SW480 (cell line): ENCODE measurements at regions not wholly inside any gene's neighbourhood (a gene's known extent, or its start where the extent isn't known, plus 50 kb on each side); places are given as distances from the start of the nearest gene placed in this dataset.
"Not testable (repeated sequence)": the region's sequence is repeated elsewhere in the genome, so short reads cannot be mapped to it uniquely, and the experiment has no call there.

ENCODE experiments used
- DNase-seq: peaks from one replicate; pipeline ENCODE4 v3.0.0-alpha.2; 2016; ENCODE audit warnings: low spot score

GRCh38 chr10:3932597-3933375 is 147.8 kb upstream of the KLF6 start:
- no peak for DNase-seq

DNA sequence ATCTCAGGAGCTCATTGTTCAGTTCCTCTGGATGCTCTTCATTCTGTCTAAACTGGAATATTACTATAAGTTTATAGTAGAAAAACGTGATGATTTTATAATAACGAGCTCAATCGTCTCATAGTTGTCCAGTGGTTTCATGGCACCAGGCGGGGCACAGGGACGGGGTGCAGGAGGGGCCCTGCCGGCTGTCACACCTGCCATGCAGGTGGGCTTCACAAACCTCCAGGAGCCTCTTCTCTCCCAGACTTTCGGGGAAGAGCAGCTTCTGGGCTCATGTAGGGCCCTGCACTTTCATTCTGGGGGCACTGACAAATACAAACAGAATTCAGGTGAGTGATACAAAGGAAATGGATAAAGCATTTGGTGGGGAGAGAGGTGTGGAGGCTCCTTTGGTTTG is 146.9 kb upstream of the KLF6 start:
- DNase-seq, result no peak

GRCh38 chr10:3931224-3931623 is 146.2 kb upstream of the KLF6 start:
- no peak for DNase-seq

- no peak for DNase-seq
Measured at GRCh38 chr10:3928569-3928968, 143.6 kb upstream of the KLF6 start.

- DNase-seq, result no peak
Measured at GRCh38 chr10:3928078-3928477, 143.1 kb upstream of the KLF6 start.

DNA sequence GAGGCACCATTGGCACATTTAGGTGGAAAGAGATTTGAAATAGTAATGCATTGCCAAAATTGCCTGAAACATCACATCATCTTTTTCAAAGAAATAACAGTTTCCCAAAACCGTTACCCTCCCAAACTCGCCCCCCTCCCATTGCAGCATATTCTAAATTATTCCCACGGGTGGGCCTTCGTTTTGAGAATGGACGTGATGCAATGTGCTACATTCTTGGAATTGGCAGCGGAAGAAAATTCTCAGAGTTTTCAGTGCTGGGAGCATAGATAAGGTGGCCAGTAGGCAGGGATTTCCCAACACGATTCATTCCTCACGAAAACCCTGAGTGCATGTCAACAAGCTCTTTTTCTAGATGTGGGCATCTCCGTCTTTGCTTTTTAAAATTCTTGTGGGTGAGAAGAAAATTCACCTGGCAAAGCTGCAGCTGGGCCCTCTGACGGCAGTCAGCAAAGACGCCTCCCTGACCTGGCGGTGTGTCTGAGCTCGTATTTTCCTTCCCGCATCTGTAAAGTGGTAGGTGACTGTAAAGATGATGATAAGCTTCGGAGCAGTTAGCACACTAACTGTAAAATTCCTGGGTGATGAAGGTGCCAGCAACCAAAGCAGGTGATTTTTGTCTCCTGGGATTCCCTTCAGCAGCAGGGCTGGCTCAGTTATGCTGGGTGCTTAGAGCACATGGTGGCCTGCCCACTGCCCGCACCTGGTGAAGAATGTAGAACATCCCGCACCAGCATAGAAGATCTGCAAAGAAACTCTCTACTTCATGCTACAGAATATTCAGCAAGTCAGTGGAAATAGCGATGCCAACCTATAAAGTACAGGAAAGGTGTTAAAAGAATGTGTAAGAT is 141.9 kb upstream of the KLF6 start:
- DNase-seq, result no peak

- DNase-seq, result no peak
Measured at GRCh38 chr10:3926258-3926657, 141.2 kb upstream of the KLF6 start.

GRCh38 chr10:3925184-3925583 is 140.2 kb upstream of the KLF6 start:
- no peak for DNase-seq

DNA sequence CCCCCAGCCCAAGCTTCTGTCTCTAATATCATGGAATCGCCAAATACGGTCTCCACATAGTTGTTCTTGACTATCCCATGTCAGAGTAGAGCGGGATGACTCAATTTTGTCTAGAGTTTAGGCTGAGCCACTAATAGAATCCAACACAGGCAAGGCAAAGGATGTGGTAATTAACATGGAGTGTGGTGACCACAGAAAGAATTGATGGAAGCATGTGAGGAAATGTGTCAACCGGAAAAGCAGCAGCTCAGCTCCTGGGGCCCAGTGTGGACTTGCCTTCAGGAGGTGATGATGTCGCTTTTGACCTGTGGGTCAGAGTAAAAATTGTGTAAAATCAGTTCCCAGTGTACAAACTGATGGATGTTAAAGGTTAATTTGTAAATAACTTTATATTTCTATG is 139.3 kb upstream of the KLF6 start:
- DNase-seq, result peak; percentile 76

DNA sequence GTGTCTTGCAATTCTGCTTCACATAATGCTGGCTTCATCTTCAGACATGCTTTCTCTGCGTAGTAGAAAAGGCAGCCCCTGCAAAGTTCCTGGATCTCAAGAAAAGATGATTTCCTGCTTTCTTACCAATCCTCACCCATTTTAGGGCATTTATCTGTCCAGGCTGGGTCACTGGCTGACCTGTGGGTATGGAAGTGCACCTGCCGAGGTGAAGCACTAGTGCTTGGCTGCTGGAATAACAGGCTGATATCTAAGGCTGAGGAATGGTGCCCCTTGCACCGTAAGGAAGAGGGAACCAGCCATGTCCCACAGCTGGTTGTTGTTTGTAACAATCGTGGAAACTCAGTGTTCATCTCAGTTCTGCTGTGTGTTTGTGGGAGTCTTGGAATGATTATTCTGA is 138.0 kb upstream of the KLF6 start:
- DNase-seq, result no peak

DNA sequence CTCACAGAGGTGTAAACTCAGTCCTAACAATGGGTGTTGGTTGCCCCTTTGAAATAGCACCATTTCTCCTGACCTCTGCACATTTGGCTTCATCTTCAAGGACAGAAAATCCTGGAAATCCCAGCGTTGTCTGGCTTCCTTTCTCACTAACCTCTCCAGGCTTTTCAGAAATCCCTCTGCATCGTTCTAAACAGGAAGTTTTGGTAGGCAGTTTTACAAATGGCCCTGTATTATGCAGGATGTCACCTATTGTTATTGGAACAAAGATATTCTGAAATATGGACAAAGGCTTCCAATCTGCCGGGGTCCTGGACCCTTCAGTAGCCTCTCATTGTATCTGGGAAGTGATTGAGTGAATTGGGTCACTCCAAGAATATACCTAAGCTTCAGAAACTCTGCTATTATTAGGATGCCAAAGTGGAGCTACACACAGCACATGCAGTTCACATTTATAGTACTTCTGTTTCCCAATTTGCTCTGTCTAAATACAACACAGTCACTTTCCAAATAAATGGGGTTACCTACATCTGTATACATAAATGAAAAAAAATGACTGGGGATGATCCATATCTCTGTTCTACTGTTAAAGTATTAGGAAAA is 134.8 kb upstream of the KLF6 start:
- DNase-seq, result no peak

DNA sequence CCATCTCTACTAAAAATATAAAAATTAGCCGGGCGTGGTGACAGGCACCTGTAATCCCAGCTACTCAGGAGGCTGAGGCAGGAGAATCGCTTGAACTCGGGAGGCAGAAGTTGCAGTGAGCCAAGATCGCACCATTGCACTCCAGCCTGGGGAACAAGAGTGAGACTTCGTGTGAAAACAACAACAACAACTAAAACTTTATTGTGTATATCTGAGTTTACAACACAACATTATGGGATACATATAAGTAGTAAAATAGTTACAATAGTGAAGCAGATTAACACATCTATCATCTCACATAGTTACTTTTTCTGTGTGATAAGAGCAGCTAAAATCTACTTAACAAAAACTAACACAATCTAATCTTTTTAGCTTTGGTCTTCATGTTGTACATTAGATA is 132.4 kb upstream of the KLF6 start:
- not testable (repeated sequence) for DNase-seq

DNA sequence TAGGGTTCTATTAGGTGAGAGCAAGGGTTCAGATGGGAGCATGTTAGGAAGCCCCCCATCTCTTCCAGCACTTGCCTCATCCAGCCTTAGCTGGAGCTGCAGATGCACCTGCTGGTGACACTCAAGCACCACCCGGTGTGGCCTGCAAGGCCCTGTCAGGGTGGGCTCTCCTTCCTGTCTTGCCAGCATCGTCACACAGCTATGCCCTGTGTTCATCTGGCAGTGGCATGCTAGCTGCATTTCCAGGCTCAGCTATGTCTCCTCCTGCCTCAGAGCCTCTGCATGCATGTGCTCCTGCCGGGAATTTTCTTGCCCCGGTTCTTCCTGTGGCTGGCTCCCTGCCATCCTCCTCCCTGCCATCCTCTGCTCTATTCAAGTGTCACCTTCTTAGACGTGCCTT is 129.7 kb upstream of the KLF6 start:
- DNase-seq, result no peak

DNA sequence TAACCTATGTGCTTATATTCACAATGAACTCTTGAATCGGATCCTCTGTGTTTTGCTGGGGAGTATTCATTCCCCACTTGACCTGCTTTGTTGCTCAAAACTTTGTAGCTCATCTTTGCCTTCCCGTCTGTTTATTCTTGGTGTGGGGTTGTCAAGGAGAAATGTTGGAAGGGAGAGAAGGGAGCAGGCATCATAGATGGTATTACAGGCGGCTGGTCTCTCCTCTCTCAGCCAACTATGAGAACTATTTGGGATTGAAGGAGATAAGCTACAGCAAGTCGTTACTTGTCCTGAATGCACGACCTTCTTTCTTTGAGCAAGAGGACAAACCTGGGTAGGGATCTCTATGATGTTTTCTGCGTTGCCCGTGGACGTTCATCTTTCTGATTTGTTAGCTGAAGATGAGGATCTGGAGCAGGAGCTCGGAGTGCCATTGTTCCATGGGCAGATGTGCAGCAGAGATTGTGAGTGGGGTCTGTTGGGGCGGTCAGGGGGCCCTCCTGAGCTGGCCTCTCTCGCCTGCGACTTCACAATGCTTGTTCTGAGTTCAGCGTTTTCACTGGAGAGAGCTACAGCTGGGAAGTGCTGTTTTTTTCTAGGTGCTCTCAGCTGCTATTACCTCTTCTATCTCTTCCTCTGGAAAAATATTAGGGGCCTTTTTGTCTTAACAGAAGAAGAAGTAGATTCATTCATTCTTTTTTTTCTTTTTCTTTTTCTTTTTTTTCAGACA is 126.9 kb upstream of the KLF6 start:
- no peak for DNase-seq

- no peak for DNase-seq
Measured at GRCh38 chr10:3911241-3911640, 126.2 kb upstream of the KLF6 start.

DNA sequence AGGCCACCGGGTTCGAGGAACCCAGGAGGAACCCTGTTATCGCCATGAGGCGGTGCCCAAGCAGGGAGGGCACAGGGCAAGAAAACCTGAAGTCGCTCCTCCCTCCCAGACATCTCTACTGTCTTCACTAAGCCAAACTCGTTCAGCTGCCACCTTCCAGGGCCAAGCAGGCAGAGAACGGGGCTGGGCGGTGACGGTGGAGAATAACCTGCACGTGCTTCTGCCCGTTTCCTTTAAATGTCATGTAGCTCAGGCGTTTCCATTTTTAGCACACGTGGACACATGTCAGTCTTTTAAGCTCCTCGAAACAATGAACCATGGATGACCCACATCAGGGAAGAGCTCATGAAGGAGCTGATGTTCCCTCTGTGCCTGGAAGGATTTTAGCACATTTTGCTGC is 124.3 kb upstream of the KLF6 start:
- no peak for DNase-seq

DNA sequence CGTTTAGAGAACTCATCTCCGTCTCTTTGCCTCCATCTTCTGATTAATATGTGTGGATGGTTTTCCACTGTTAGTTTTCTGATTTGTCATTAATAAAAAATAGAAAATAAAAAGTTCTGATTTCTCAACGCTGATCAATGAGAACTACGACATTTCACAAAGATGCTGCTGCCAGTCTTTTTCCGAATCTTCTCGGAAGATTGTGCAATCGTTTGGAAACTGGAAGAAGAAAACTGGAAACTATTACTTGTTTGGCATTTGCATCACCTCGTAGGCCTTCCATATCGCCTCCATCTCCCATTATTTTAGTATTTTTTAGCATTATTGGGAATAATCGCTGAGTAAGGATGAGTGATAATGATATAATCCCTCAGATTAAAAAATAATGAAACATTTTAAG is 123.2 kb upstream of the KLF6 start:
- no peak for DNase-seq

- no peak for DNase-seq
Measured at GRCh38 chr10:3907514-3907913, 122.5 kb upstream of the KLF6 start.

GRCh38 chr10:3906511-3907111 is 121.6 kb upstream of the KLF6 start:
- DNase-seq, result no peak

DNA sequence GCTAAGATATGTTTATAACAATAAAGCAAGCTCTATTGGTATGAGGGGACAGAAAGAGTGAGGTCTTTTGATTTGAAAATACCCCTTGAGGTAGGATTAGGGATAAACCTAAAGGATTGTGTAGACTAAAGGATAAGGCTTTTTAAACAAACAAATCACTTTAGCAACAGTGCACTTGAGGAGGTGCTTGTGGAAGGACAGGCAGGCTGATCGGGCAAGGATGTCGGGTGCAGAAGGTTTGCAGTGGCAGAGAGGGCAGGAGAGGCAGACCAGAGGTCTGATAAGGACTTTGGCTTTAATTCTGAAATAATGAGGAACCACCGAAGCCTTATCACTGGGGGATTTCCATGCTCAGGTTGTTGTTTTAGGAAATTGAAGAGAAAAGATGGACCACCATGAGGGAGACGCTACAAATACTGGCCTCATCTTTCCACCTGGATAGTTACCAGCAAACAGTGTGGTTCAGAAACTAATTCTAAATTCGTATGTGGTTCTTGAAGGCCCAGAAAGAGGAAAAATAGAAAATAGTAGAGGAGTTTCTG is 119.5 kb upstream of the KLF6 start:
- no peak for DNase-seq

DNA sequence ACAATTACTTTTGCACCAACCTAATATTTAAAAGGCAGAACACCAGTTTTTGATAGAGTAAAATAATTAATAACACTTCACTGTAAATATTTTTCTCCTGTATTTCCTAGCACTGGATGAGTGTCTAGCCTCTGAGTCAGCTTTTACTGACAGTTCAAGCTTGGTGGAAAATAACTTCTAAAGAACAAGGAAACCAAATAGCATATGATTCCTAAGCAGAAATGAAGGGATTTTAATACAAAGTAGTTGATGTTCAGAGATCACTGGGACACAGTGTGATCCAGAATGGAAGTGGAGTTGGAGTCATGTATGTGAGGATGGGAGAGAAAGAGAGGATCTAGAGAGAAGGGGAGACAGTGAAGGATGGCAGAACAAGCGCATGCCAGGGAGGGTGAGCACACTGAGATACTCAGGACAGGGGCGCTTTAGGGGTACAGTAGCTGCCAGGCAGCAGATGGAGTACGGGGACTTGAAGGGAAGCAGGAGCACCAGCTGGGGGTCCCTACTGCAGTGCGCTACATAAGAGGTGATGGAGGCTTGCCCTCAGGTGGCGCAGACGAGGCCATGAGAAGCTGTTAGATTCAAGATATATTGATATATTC is 117.9 kb upstream of the KLF6 start:
- no peak for DNase-seq
